Fibroblast of lung (primary cell): ENCODE measurements at regions not wholly inside any gene's neighbourhood (a gene's known extent, or its start where the extent isn't known, plus 50 kb on each side); places are given as distances from the start of the nearest gene placed in this dataset.

Experiments
- DNase-seq, 2 donors: peaks; one replicate each; pipeline versions ENCODE4 v3.0.0 to v3.0.0-alpha.2; 2010; ENCODE audit warnings: low read depth in 2 of 2
- H2AFZ ChIP-seq: 2 replicates; pipeline ENCODE4 v1.5.1; 2012; ENCODE audit warnings: low read length, control low read depth, inconsistent platforms
- H3K27ac ChIP-seq: 2 replicates; pipeline ENCODE4 v1.5.1; 2011; ENCODE audit warnings: low read length, control low read depth; ENCODE audit not compliant: insufficient read depth
- H3K27me3 ChIP-seq: 2 replicates; pipeline ENCODE4 v1.5.1; 2011; ENCODE audit warnings: mild to moderate bottlenecking, low read length; ENCODE audit not compliant: control insufficient read depth, insufficient read depth
- H3K36me3 ChIP-seq: 2 replicates; pipeline ENCODE4 v1.5.1; 2011; ENCODE audit warnings: low read length; ENCODE audit not compliant: control insufficient read depth, insufficient read depth
- H3K4me1 ChIP-seq: 2 replicates; pipeline ENCODE4 v1.5.1; 2011; ENCODE audit warnings: low read length; ENCODE audit not compliant: control insufficient read depth, insufficient read depth; ENCODE audit errors: extremely low read depth
- H3K4me2 ChIP-seq: 2 replicates; pipeline ENCODE4 v1.5.1; 2011; ENCODE audit warnings: low read length, control low read depth; ENCODE audit not compliant: insufficient read depth; ENCODE audit errors: extremely low read depth
- H3K4me3 ChIP-seq, 4 experiments: fragments of 200-600 bp in 1 of 4; sonication (generic) in 1 of 4; replicated peaks in 1 of 4; 2 replicates each; pipeline ENCODE4 v1.5.1; 2011 to 2016; ENCODE audit warnings: low read length in 4 of 4, low read depth in 3 of 4, mild to moderate bottlenecking in 3 of 4, control low read depth in 2 of 4, inconsistent platforms in 1 of 4, mixed read lengths in 1 of 4; ENCODE audit not compliant: insufficient read depth in 1 of 4; ENCODE audit errors: control extremely low read depth in 1 of 4
- H3K79me2 ChIP-seq: 2 replicates; pipeline ENCODE4 v1.5.1; 2012; ENCODE audit warnings: mild to moderate bottlenecking, low read length, inconsistent platforms; ENCODE audit not compliant: control insufficient read depth, insufficient read depth
- H3K9ac ChIP-seq: 2 replicates; pipeline ENCODE4 v1.5.1; 2011; ENCODE audit warnings: mild to moderate bottlenecking, low read length, control low read depth; ENCODE audit not compliant: insufficient read depth
- H3K9me3 ChIP-seq: 2 replicates; pipeline ENCODE4 v1.5.1; 2012; ENCODE audit warnings: low read depth, low read length; ENCODE audit not compliant: control insufficient read depth, insufficient read depth
- H4K20me1 ChIP-seq: 2 replicates; pipeline ENCODE4 v1.5.1; 2011; ENCODE audit warnings: low read length; ENCODE audit not compliant: control insufficient read depth, insufficient read depth; ENCODE audit errors: extremely low read depth
- EZH2 ChIP-seq: IDR thresholded peaks from 2 replicates; pipeline ENCODE4 v1.5.1; 2012; ENCODE audit warnings: low read length, control low read depth, mild to moderate bottlenecking; ENCODE audit errors: missing control alignments
- TF ChIP-seq, protein P1 (sequence below), 2 donors: IDR thresholded peaks in 1 of 2; conservative IDR thresholded peaks in 1 of 2; 1 replicate in 1 of 2; 2 replicates in 1 of 2; pipeline ENCODE4 v1.5.1; 2011 to 2012; ENCODE audit warnings: low read length in 2 of 2, control low read depth in 1 of 2, inconsistent platforms in 1 of 2, low read depth in 1 of 2, mild to moderate bottlenecking in 1 of 2

DNA sequence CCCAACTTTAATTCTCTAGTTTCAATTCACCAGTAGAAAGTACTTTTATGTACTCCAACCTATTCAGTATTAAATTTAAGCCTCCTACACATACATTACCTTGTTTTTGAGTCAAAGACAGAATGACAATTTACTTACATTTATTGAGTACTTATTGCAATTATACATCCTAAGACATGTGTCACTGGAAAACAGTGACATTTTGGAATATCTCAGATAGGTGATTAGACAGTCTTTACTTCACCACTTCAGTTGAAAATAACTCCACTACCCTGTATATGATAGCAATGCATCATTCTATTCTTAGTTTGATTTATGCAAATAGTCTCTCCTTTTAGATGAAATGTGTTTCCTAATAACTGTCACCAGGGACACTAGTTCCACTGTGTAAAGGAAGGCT lies 461.5 kb downstream of the TUSC7 start:
- Histone ChIP-seq H4K20me1 (no peaks in the 10 kb centered on the region), H2AFZ (no peak overlapping the region), H3K9me3 (no peaks in the 10 kb centered on the region), H3K4me2 (no peak overlapping the region), H3K27me3 (no peaks in the 10 kb centered on the region), H3K36me3 (no peaks in the 10 kb centered on the region), H3K9ac (no peak overlapping the region), H3K4me1 (no peaks in the 10 kb centered on the region), H3K27ac (no peak overlapping the region), H3K4me3 (no peak overlapping the region), H3K79me2 (no peaks in the 10 kb centered on the region)
- no peak for TF ChIP-seq EZH2
- TF ChIP-seq, protein P1, sequence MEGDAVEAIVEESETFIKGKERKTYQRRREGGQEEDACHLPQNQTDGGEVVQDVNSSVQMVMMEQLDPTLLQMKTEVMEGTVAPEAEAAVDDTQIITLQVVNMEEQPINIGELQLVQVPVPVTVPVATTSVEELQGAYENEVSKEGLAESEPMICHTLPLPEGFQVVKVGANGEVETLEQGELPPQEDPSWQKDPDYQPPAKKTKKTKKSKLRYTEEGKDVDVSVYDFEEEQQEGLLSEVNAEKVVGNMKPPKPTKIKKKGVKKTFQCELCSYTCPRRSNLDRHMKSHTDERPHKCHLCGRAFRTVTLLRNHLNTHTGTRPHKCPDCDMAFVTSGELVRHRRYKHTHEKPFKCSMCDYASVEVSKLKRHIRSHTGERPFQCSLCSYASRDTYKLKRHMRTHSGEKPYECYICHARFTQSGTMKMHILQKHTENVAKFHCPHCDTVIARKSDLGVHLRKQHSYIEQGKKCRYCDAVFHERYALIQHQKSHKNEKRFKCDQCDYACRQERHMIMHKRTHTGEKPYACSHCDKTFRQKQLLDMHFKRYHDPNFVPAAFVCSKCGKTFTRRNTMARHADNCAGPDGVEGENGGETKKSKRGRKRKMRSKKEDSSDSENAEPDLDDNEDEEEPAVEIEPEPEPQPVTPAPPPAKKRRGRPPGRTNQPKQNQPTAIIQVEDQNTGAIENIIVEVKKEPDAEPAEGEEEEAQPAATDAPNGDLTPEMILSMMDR (conservative IDR thresholded peaks at IDR 0.05 in 1 of 2, IDR thresholded peaks at IDR 0.05 in 1 of 2; ENCODE audit: low read depth in 1 of 2, low read length in 2 of 2): no peak
- DNase-seq: no peak

DNA sequence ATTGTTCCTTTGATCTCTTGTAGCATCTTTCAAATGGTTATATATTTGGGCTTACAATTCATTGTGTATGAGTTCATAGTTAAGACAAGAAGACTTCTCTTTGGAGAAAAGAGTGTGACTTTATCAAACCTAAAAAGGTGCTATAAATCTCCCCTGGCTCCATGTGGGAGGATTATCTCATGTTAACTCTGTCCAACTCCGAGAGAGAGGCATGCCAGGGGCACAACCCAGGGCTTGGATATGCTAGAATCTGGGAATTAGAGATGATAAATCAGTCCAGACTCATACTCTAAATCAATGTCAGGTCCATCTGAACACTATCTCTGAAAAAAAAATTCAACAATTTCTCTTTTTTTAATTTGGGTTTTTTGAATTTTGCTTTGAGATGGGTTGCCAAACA lies 462.8 kb downstream of the TUSC7 start:
- no peaks in the 10 kb centered on the region for H3K9me3 ChIP-seq
- no peaks in the 10 kb centered on the region for H4K20me1 ChIP-seq
- no peak overlapping the region for H3K4me2 ChIP-seq
- no peaks in the 10 kb centered on the region for H3K4me1 ChIP-seq
- no peak overlapping the region for H3K4me3 ChIP-seq
- no peak overlapping the region for H2AFZ ChIP-seq
- DNase-seq: no peak
- H3K36me3 ChIP-seq: no peaks in the 10 kb centered on the region
- H3K27me3 ChIP-seq: no peaks in the 10 kb centered on the region
- no peak for TF ChIP-seq EZH2
- TF ChIP-seq, protein P1 (conservative IDR thresholded peaks at IDR 0.05 in 1 of 2, IDR thresholded peaks at IDR 0.05 in 1 of 2; ENCODE audit: low read depth in 1 of 2, low read length in 2 of 2): no peak
- no peaks in the 10 kb centered on the region for H3K79me2 ChIP-seq
- no peak overlapping the region for H3K27ac ChIP-seq
- no peak overlapping the region for H3K9ac ChIP-seq

DNA sequence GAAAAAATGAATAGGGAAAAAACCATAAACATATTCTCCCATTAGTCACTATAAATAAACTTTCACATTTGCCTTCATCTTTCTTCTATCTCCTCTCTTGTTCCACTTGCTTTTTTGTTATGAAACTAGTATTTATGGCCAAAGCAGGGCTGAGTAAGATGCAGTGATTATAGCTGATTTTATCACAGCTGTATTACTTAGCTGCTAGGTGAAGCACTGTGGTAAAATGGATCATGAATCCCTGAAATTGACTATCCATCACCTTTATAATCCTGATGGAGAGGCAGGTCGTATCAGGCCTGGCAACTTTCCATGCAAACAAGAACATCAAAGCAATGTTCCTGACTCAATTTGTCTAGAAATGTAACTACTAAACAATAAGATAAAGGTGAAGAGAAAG lies 471.6 kb downstream of the TUSC7 start:
- no peaks in the 10 kb centered on the region for H3K79me2 ChIP-seq
- no peak overlapping the region for H3K4me3 ChIP-seq
- no peak overlapping the region for H3K27ac ChIP-seq
- DNase-seq: no peak
- H3K4me2 ChIP-seq: no peak overlapping the region
- no peaks in the 10 kb centered on the region for H4K20me1 ChIP-seq
- H3K9me3 ChIP-seq: no peaks in the 10 kb centered on the region
- H3K4me1 ChIP-seq: no peaks in the 10 kb centered on the region
- TF ChIP-seq, protein P1 (conservative IDR thresholded peaks at IDR 0.05 in 1 of 2, IDR thresholded peaks at IDR 0.05 in 1 of 2; ENCODE audit: low read depth in 1 of 2, low read length in 2 of 2): no peak
- no peak for TF ChIP-seq EZH2
- no peak overlapping the region for H2AFZ ChIP-seq
- no peaks in the 10 kb centered on the region for H3K36me3 ChIP-seq
- no peak overlapping the region for H3K9ac ChIP-seq
- no peaks in the 10 kb centered on the region for H3K27me3 ChIP-seq
